ENCODE measurements at regions not wholly inside any gene's neighbourhood (a gene's known extent, or its start where the extent isn't known, plus 50 kb on each side); places are given as distances from the start of the nearest gene placed in this dataset.

DNA sequence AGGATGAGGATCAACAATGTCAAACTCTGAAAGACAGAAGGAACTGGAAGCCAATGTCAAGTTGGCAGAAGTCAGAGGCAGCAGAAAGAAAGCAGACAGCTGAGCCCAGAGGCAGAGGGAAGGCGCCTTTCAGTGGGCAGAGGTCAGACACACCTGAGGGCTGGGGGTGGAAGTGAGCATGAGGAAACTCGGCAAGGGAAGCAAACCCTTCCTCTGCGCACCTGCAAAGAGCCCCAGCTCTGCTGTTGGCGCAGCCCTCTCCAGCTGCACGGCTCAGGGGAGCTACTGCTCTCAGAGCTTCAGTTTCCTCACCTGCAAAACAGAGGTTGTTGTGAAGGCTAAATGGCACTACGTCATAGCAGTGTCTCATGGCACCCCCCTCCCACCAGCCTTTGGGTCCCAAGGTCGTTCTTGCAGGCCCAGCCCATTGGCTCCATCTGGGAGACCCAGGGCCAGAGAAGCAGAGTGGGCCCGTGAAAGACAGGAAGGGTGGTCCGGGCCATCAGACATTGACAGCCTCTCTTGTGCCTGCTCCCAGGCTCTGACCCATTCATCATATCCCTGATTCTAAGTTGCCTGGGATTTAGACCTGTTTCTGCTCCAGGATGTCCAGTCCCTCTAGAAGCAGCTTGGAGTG is 53.3 kb upstream of the SLC6A11 start:
- H3K36me3 Mint-ChIP-seq (ENCODE audit: insufficient read depth) = no peaks in the 10 kb centered on the region
- no peaks in the 10 kb centered on the region for H3K4me1 Mint-ChIP-seq
- H3K4me3 Mint-ChIP-seq = no peak overlapping the region
- H3K9me3 Mint-ChIP-seq = no peaks in the 10 kb centered on the region
- no peak for ATAC-seq (replicated peaks; ENCODE audit: extremely low read depth, poor library complexity, severe bottlenecking)
- H3K27me3 Mint-ChIP-seq = peaks cover 89% of the 10 kb centered on the region
- H3K27ac Mint-ChIP-seq (ENCODE audit: low read depth) = no peak overlapping the region
- DNase-seq (ENCODE audit: low spot score in 2 of 2) = no peak

- no peak for DNase-seq (ENCODE audit: low spot score in 2 of 2)
- Mint-ChIP-seq H3K4me3 (no peak overlapping the region), H3K27ac (ENCODE audit: low read depth) (no peak overlapping the region), H3K36me3 (ENCODE audit: insufficient read depth) (no peaks in the 10 kb centered on the region), H3K4me1 (no peaks in the 10 kb centered on the region), H3K9me3 (no peaks in the 10 kb centered on the region), H3K27me3 (peaks cover 89% of the 10 kb centered on the region)
- no peak for ATAC-seq (replicated peaks; ENCODE audit: extremely low read depth, poor library complexity, severe bottlenecking)
These were observed 52.8 kb upstream of the SLC6A11 start for GRCh38 chr3:10763248-10763620.

DNA sequence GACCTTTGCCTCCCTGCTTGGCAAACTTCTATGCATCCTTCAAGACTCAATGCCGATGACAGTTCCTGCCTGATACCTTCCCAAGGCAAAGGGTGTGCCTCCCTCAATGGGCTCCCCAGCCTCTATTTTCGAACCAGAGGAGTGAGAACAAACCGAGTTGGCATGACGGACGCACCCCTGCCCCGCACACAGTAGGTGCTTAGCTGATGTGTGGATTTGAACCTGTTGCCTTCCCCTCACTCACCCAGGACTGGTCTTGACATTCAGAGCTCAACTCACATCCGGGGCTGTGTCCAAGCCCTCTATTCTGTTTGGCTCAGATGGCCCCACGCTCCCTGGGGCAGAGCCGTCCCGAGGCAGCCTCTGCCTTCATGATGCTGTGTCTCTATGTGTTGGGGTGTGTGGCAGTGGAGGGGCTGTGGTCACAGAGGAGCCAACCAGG is 52.2 kb upstream of the SLC6A11 start:
- H3K36me3 Mint-ChIP-seq (ENCODE audit: insufficient read depth) = no peaks in the 10 kb centered on the region
- H3K27ac Mint-ChIP-seq (ENCODE audit: low read depth) = no peak overlapping the region
- no peaks in the 10 kb centered on the region for H3K9me3 Mint-ChIP-seq
- DNase-seq (ENCODE audit: low spot score in 2 of 2) = no peak
- H3K4me1 Mint-ChIP-seq = no peaks in the 10 kb centered on the region
- H3K4me3 Mint-ChIP-seq = no peak overlapping the region
- H3K27me3 Mint-ChIP-seq = peaks cover 89% of the 10 kb centered on the region
- ATAC-seq (replicated peaks; ENCODE audit: extremely low read depth, poor library complexity, severe bottlenecking) = no peak

- DNase-seq (ENCODE audit: low spot score in 2 of 2) (no peak), ATAC-seq (replicated peaks; ENCODE audit: extremely low read depth, poor library complexity, severe bottlenecking) (no peak)
- H3K9me3 Mint-ChIP-seq = no peaks in the 10 kb centered on the region
- H3K27me3 Mint-ChIP-seq = peaks cover 90% of the 10 kb centered on the region
- H3K36me3 Mint-ChIP-seq (ENCODE audit: insufficient read depth) = no peaks in the 10 kb centered on the region
- H3K27ac Mint-ChIP-seq (ENCODE audit: low read depth) = no peak overlapping the region
- H3K4me3 Mint-ChIP-seq = no peak overlapping the region
- no peaks in the 10 kb centered on the region for H3K4me1 Mint-ChIP-seq
These were observed 51.6 kb upstream of the SLC6A11 start for GRCh38 chr3:10764259-10765051.

DNA sequence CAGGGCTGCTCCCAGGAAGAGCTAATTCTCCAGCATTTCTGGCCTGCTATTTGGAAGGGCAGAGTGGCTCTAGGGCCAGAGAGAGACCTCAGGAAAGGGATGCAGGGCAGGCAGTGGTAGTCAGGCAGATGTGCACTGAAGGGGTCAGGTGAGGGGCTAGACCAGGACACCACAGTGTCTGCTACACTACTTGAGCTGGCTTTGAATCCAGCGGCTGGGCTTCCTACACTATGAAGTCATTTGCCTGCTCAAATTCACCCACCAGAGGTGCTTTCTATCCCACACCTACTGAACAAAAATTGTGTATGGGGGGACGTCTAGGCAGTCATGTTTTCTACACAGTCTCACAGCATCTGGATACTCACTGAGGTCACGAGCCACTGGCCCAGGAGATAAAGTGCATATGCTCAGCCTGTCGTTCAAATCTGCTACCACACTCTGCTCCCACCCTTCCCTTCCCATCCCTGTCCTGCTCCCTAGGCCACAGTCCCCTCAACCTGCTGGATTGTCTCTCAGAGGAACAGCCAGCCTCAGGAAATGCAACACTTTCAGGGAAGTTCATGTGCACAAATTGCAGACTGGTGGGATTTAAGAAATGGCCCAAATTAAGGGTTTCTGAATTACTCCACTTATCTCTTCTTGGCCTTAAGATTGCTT is 49.9 kb upstream of the SLC6A11 start:
- Mint-ChIP-seq H3K27ac (ENCODE audit: low read depth) (no peak overlapping the region), H3K27me3 (peaks cover 95% of the 10 kb centered on the region), H3K9me3 (no peaks in the 10 kb centered on the region), H3K4me3 (no peak overlapping the region), H3K36me3 (ENCODE audit: insufficient read depth) (no peaks in the 10 kb centered on the region), H3K4me1 (no peaks in the 10 kb centered on the region)
- ATAC-seq (replicated peaks; ENCODE audit: extremely low read depth, poor library complexity, severe bottlenecking) = no peak
- no peak for DNase-seq (ENCODE audit: low spot score in 2 of 2)

Measured in central memory CD8-positive, alpha-beta T cell (primary cell).